HUES64 (cell line): ENCODE measurements at regions not wholly inside any gene's neighbourhood (a gene's known extent, or its start where the extent isn't known, plus 50 kb on each side); places are given as distances from the start of the nearest gene placed in this dataset.
"Not testable (repeated sequence)": the region's sequence is repeated elsewhere in the genome, so short reads cannot be mapped to it uniquely, and the experiment has no call there.

ENCODE experiments used
- H3K27ac ChIP-seq: 2 replicates; pipeline ENCODE4 v1.7.0; 2013; ENCODE audit warnings: low read depth, low read length, inconsistent platforms
- H3K27me3 ChIP-seq: 2 replicates; pipeline ENCODE4 v1.6.1; 2013; ENCODE audit warnings: mild to moderate bottlenecking, low read length; ENCODE audit not compliant: insufficient read depth
- H3K36me3 ChIP-seq: 2 replicates; pipeline ENCODE4 v1.6.1; 2013; ENCODE audit warnings: mild to moderate bottlenecking, low read length; ENCODE audit not compliant: insufficient read depth
- H3K4me1 ChIP-seq: 2 replicates; pipeline ENCODE4 v1.6.1; 2013; ENCODE audit warnings: mild to moderate bottlenecking, low read length, moderate library complexity; ENCODE audit not compliant: insufficient read depth
- H3K4me3 ChIP-seq: 2 replicates; pipeline ENCODE4 v1.5.1; 2013; ENCODE audit warnings: mild to moderate bottlenecking, low read length, moderate library complexity
- H3K9ac ChIP-seq: 2 replicates; pipeline ENCODE4 v1.6.1; 2013; ENCODE audit warnings: mild to moderate bottlenecking, low read depth, low read length
- H3K9me3 ChIP-seq: 2 replicates; pipeline ENCODE4 v1.6.1; 2013; ENCODE audit warnings: low read depth, low read length; ENCODE audit not compliant: insufficient read depth
- WGBS: fragments of 150-250, 120-280 bp; methylation state at CpG from one replicate; pipeline ENCODE4 v1.1.7; 2013; ENCODE audit warnings: missing lambda C conversion rate; 5-methylcytosine and 5-hydroxymethylcytosine counted together

- Histone ChIP-seq H3K27me3 (no peaks in the 10 kb centered on the region), H3K27ac (no peak overlapping the region), H3K4me1 (no peaks in the 10 kb centered on the region), H3K36me3 (no peaks in the 10 kb centered on the region), H3K4me3 (no peak overlapping the region), H3K9me3 (0 out of 2 replicates have a peak, but pooled peaks cover 4% of the 10 kb centered on the region), H3K9ac (no peak overlapping the region)
These were observed 128.4 kb upstream of the CEP126 start for GRCh38 chr11:101786421-101786820.

- H3K4me3 ChIP-seq, H3K27me3 ChIP-seq, H3K27ac ChIP-seq, H3K4me1 ChIP-seq, H3K9ac ChIP-seq, H3K36me3 ChIP-seq: not testable (repeated sequence)
- 81% methylated on average over 1 of the region's 1 CpG for WGBS
- H3K9me3 ChIP-seq: peaks cover 22% of the 10 kb centered on the region
These were observed 135.6 kb upstream of the CEP126 start for GRCh38 chr11:101779167-101779566.

- no peak overlapping the region for H3K4me3 ChIP-seq
These were observed 137.3 kb upstream of the CEP126 start for GRCh38 chr11:101777476-101777875.

GRCh38 chr11:101775033-101775432 is 139.8 kb upstream of the CEP126 start:
- Histone ChIP-seq H3K4me3 (no peak overlapping the region), H3K9me3 (peaks cover 18% of the 10 kb centered on the region), H3K36me3 (no peaks in the 10 kb centered on the region), H3K9ac (no peak overlapping the region), H3K27me3 (no peaks in the 10 kb centered on the region), H3K27ac (no peak overlapping the region), H3K4me1 (no peaks in the 10 kb centered on the region)
- 95% methylated on average over 6 of the region's 6 CpGs for WGBS

More at GRCh38 chr11:101777476-101777875, 137.3 kb upstream of the CEP126 start:
- WGBS: 100% methylated on average over 1 of the region's 1 CpG
- Histone ChIP-seq H3K9me3 (peaks cover 22% of the 10 kb centered on the region), H3K27ac (no peak overlapping the region), H3K4me1 (no peaks in the 10 kb centered on the region), H3K27me3 (no peaks in the 10 kb centered on the region), H3K36me3 (no peaks in the 10 kb centered on the region), H3K9ac (no peak overlapping the region)

- WGBS: 93% methylated on average over 3 of the region's 3 CpGs
- no peak overlapping the region for H3K4me3 ChIP-seq
- no peaks in the 10 kb centered on the region for H3K27me3 ChIP-seq
- H3K36me3 ChIP-seq: no peaks in the 10 kb centered on the region
- H3K4me1 ChIP-seq: no peaks in the 10 kb centered on the region
- H3K9me3 ChIP-seq: no peaks in the 10 kb centered on the region
- no peak overlapping the region for H3K27ac ChIP-seq
- H3K9ac ChIP-seq: no peak overlapping the region
These were observed 144.2 kb upstream of the CEP126 start for GRCh38 chr11:101770648-101771047.

GRCh38 chr11:101765932-101766331 is 148.9 kb upstream of the CEP126 start:
- Histone ChIP-seq H3K27me3 (no peaks in the 10 kb centered on the region), H3K4me1 (no peaks in the 10 kb centered on the region), H3K9ac (no peak overlapping the region), H3K4me3 (no peak overlapping the region), H3K36me3 (no peaks in the 10 kb centered on the region), H3K27ac (no peak overlapping the region), H3K9me3 (no peaks in the 10 kb centered on the region)
- 95% methylated on average over 3 of the region's 3 CpGs for WGBS

DNA sequence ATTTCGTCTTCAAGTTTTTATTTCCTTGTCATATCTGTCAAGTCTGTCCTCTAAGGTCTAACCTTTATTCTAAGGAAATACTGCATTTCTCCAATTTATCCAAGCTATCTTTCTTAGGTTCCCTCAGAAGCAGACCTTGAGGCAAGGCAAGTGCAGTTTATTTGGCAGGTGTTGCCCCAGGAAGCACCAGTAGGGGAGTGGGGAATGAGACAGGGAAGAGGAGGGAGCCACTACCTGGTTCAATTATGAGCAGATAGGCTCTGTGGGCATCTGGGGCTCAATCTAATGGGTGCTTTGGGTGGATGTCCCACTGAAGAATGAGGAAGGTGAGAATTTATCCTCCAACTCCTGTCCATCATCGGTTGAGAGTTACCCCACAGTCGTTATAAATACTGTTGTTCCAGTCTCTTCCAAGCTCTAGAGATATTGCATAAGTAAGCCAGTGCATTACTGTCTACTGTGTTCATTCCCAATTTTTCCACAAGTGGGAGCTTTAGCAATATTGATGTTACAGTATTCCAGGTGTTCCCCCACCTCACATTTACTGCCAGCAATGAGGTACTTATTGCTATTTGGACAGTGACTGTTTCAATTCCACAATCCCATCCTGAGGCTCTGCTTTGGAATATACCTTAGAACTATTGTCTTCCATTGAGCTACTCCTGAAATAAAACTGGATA is 154.9 kb upstream of the CEP126 start:
- WGBS: 81% methylated on average over 3 of the region's 3 CpGs
- no peak overlapping the region for H3K9ac ChIP-seq
- H3K9me3 ChIP-seq: peaks cover 9% of the 10 kb centered on the region
- H3K36me3 ChIP-seq: no peaks in the 10 kb centered on the region
- H3K27me3 ChIP-seq: no peaks in the 10 kb centered on the region
- no peak overlapping the region for H3K27ac ChIP-seq
- no peak overlapping the region for H3K4me3 ChIP-seq
- no peaks in the 10 kb centered on the region for H3K4me1 ChIP-seq

DNA sequence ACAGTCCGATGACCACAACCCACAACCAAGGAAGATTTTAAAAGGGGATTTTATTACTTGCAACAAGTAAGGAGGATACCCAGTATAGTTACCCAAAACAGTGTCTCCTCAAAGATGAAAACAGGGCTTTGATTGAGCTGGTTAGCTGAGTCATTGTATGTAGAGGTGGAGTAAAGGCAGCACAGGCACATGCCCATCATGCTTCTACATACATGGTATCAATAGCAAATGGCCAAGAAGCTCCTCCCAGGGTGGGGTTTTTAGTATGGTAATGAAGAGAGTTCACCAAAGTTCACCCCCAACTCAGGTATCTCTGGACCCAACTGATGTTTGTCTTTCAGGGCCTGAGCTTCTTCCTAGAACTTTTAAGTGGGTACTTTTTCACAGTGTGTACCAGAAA is 157.1 kb upstream of the CEP126 start:
- H3K36me3 ChIP-seq: no peaks in the 10 kb centered on the region
- H3K9me3 ChIP-seq: peaks cover 9% of the 10 kb centered on the region
- no peak overlapping the region for H3K9ac ChIP-seq
- H3K4me1 ChIP-seq: no peaks in the 10 kb centered on the region
- 100% methylated on average over 1 of the region's 1 CpG for WGBS
- no peak overlapping the region for H3K4me3 ChIP-seq
- no peak overlapping the region for H3K27ac ChIP-seq
- H3K27me3 ChIP-seq: no peaks in the 10 kb centered on the region

GRCh38 chr11:101748572-101749344 is 165.0 kb upstream of the TRPC6 start:
- Histone ChIP-seq H3K27me3 (no peaks in the 10 kb centered on the region), H3K4me3 (no peak overlapping the region), H3K27ac (peak overlapping the region; percentile 76), H3K36me3 (no peaks in the 10 kb centered on the region), H3K9ac (0 out of 2 replicates have a peak overlapping the region, but pooled peaks have one; percentile 4), H3K4me1 (peaks cover 26% of the 10 kb centered on the region), H3K9me3 (no peaks in the 10 kb centered on the region)
- WGBS: 83% methylated on average over 3 of the region's 3 CpGs

DNA sequence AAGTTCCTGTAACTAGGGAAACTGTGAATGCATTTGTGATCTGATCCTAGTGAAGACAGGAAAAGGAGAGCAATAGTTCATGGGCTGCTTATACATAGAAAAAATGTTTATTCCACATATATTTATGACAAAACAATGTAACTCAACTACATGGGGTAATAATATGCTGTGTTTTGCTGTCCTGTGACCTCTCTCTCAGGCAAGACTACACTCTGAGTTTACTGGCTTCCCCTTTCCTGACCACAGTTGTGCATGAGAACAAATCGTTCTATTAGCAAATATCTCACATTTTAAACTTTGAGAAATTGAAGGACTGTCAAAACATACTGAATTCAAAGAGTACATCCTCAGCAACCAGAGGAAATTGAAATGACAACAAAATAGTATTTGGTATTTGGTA is 161.9 kb upstream of the TRPC6 start:
- Histone ChIP-seq H3K27me3 (no peaks in the 10 kb centered on the region), H3K36me3 (no peaks in the 10 kb centered on the region), H3K4me1 (peaks cover 26% of the 10 kb centered on the region), H3K9me3 (no peaks in the 10 kb centered on the region), H3K4me3 (no peak overlapping the region), H3K27ac (no peak overlapping the region), H3K9ac (no peak overlapping the region)
- WGBS: 82% methylated on average over 1 of the region's 1 CpG

GRCh38 chr11:101743828-101744227 is 160.0 kb upstream of the TRPC6 start:
- H3K27ac ChIP-seq: no peak overlapping the region
- peaks cover 18% of the 10 kb centered on the region for H3K4me1 ChIP-seq
- no peak overlapping the region for H3K4me3 ChIP-seq
- no peaks in the 10 kb centered on the region for H3K36me3 ChIP-seq
- H3K9ac ChIP-seq: no peak overlapping the region
- H3K9me3 ChIP-seq: no peaks in the 10 kb centered on the region
- no peaks in the 10 kb centered on the region for H3K27me3 ChIP-seq
